ENCODE measurements at regions not wholly inside any gene's neighbourhood (a gene's known extent, or its start where the extent isn't known, plus 50 kb on each side); places are given as distances from the start of the nearest gene placed in this dataset.

DNA sequence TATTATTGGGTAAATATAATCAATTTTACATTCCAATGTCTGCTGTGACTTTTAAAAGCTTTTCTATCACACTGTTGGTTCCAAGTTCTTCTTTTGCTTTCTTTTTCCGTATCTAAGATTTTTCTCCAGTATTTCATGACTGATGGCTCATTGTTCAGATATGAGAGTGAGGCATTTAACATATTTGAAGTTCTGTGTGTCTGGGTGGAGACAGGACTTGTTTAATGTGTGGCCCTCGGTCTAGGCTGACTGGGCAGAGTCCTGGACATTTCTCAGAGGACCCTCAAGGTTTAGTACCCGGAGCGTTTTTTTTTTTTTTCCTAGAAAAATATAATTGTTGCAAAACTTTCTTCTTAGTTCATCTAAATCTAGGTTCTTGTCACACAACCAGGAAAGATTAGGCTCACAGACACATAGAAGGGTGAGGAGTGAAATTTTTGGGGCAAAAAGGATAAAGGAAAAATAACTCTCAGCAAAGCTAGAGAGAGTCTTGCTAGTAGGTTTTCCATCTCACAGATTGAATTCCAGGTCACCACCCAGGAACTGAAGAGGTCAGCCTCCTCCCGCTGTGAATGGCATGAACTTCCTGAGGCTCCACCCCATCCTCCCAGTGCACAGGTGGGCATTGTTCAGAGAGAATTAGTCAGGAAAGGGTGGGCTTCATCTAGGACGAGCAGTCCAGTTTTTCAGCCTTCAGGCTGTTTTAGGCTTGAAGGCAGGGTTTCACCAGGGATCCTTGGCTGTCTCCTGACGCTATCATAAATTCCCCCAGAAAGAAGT lies 1002.4 kb upstream of the PCDH9 start:
- no peaks in the 10 kb centered on the region for H3K36me3 ChIP-seq (replicated peaks; ENCODE audit: insufficient read depth, low read length)

GRCh38 chr13:68214691-68215415 lies 984.7 kb upstream of the PCDH9 start:
- H3K9me3 ChIP-seq (replicated peaks; ENCODE audit: insufficient read depth, low read length): no peaks in the 10 kb centered on the region
- no peak overlapping the region for H3K4me2 ChIP-seq (ENCODE audit: low read depth, low read length)
- no peaks in the 10 kb centered on the region for H4K20me1 ChIP-seq (ENCODE audit: insufficient read depth, low read length)
- TF ChIP-seq CTCF (IDR thresholded peaks at IDR 0.05; ENCODE audit: low read length) (no peak), EZH2 (optimal IDR thresholded peaks at IDR 0.05; ENCODE audit: low read depth, low read length) (no peak), EZH2phosphoT487 (IDR thresholded peaks at IDR 0.05; ENCODE audit: low read length) (no peak)
- no peak for DNase-seq
- H3K79me2 ChIP-seq (ENCODE audit: low read length): no peaks in the 10 kb centered on the region
- no peak overlapping the region for H3K4me3 ChIP-seq (ENCODE audit: low read length)
- H3K27me3 ChIP-seq (replicated peaks; ENCODE audit: insufficient read depth, low read length): no peaks in the 10 kb centered on the region
- no peaks in the 10 kb centered on the region for H3K9me2 ChIP-seq (replicated peaks; ENCODE audit: insufficient read depth, low read length)
- no peaks in the 10 kb centered on the region for H3F3A ChIP-seq (ENCODE audit: insufficient read depth, low read length)
- no peak overlapping the region for H2AFZ ChIP-seq (ENCODE audit: low read length)
- no peak overlapping the region for H3K9ac ChIP-seq (ENCODE audit: low read length)
- H3K36me3 ChIP-seq (replicated peaks; ENCODE audit: insufficient read depth, low read length): no peaks in the 10 kb centered on the region
- no peaks in the 10 kb centered on the region for H3K4me1 ChIP-seq (ENCODE audit: low read length)
- no peak overlapping the region for H3K27ac ChIP-seq (ENCODE audit: low read length)

More for the DNA sequence above, 1002.4 kb upstream of the PCDH9 start:
- H3K9me3 ChIP-seq (replicated peaks; ENCODE audit: insufficient read depth, low read length): no peaks in the 10 kb centered on the region
- no peak for DNase-seq
- no peak overlapping the region for H3K9ac ChIP-seq (ENCODE audit: low read length)
- no peaks in the 10 kb centered on the region for H3K9me2 ChIP-seq (replicated peaks; ENCODE audit: insufficient read depth, low read length)
- TF ChIP-seq EZH2phosphoT487 (IDR thresholded peaks at IDR 0.05; ENCODE audit: low read length) (no peak), CTCF (IDR thresholded peaks at IDR 0.05; ENCODE audit: low read length) (no peak), EZH2 (optimal IDR thresholded peaks at IDR 0.05; ENCODE audit: low read depth, low read length) (no peak)
- H3K27me3 ChIP-seq (replicated peaks; ENCODE audit: insufficient read depth, low read length): no peaks in the 10 kb centered on the region
- H3K4me1 ChIP-seq (ENCODE audit: low read length): no peaks in the 10 kb centered on the region
- no peak overlapping the region for H3K27ac ChIP-seq (ENCODE audit: low read length)
- no peak overlapping the region for H3K4me2 ChIP-seq (ENCODE audit: low read depth, low read length)
- H2AFZ ChIP-seq (ENCODE audit: low read length): no peak overlapping the region
- H4K20me1 ChIP-seq (ENCODE audit: insufficient read depth, low read length): no peaks in the 10 kb centered on the region
- no peak overlapping the region for H3K4me3 ChIP-seq (ENCODE audit: low read length)
- no peaks in the 10 kb centered on the region for H3K79me2 ChIP-seq (ENCODE audit: low read length)
- H3F3A ChIP-seq (ENCODE audit: insufficient read depth, low read length): no peaks in the 10 kb centered on the region

DNA sequence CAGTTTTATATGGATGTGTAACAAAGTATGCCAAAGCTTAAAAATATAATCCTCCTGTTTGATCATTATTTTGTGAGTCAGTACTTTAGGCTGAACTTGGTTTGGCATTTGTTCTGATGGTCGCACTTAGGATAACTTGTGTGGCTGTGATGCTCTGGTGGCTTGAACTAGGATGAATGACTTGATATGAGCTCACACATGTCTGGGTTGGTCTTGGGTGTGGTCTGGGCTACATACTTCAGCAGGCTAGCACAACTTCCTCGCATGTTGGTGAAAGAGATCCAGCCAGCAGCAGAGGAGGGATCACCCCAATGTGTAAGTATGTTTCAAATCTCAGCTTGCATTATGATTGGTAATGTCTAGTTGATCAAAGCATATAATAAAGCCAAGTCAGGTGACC lies 969.1 kb upstream of the PCDH9 start:
- Histone ChIP-seq H3F3A (ENCODE audit: insufficient read depth, low read length) (no peaks in the 10 kb centered on the region), H3K9me2 (replicated peaks; ENCODE audit: insufficient read depth, low read length) (no peaks in the 10 kb centered on the region), H3K27ac (ENCODE audit: low read length) (no peak overlapping the region), H3K9ac (ENCODE audit: low read length) (no peak overlapping the region), H3K79me2 (ENCODE audit: low read length) (no peaks in the 10 kb centered on the region), H3K4me2 (ENCODE audit: low read depth, low read length) (no peak overlapping the region), H3K27me3 (replicated peaks; ENCODE audit: insufficient read depth, low read length) (no peaks in the 10 kb centered on the region), H3K4me1 (ENCODE audit: low read length) (no peaks in the 10 kb centered on the region), H3K36me3 (replicated peaks; ENCODE audit: insufficient read depth, low read length) (no peaks in the 10 kb centered on the region), H4K20me1 (ENCODE audit: insufficient read depth, low read length) (no peaks in the 10 kb centered on the region), H2AFZ (ENCODE audit: low read length) (no peak overlapping the region), H3K4me3 (ENCODE audit: low read length) (no peak overlapping the region), H3K9me3 (replicated peaks; ENCODE audit: insufficient read depth, low read length) (no peaks in the 10 kb centered on the region)
- no peak for DNase-seq
- no peak for TF ChIP-seq CTCF (IDR thresholded peaks at IDR 0.05; ENCODE audit: low read length)
- TF ChIP-seq EZH2phosphoT487 (IDR thresholded peaks at IDR 0.05; ENCODE audit: low read length): no peak
- no peak for TF ChIP-seq EZH2 (optimal IDR thresholded peaks at IDR 0.05; ENCODE audit: low read depth, low read length)
